Right ventricle myocardium superior (tissue), 1 donor: ENCODE measurements at regions not wholly inside any gene's neighbourhood (a gene's known extent, or its start where the extent isn't known, plus 50 kb on each side); places are given as distances from the start of the nearest gene placed in this dataset.
A peak's percentile ranks its signal among the peaks of the same experiment; 100 is the strongest.

Experiments
- ATAC-seq: fragments of 200-7000 bp; cut with Tn5 transposase; one replicate; pipeline ENCODE4 v1.9.1; 2020; ENCODE audit warnings: mild to moderate bottlenecking; ENCODE audit not compliant: poor library complexity
- DNase-seq: peaks from one replicate; pipeline ENCODE4 v3.0.0-alpha.2; 2020
- intact Hi-C: fragments of 100-400 bp; cut with DNase I; formaldehyde crosslinking; loops from one replicate; pipeline ENCODE4 v1.11.2; 2022
- donor health status: DM: no; HTN: yes; CAD: no; lungs with severe emphysema.

DNA sequence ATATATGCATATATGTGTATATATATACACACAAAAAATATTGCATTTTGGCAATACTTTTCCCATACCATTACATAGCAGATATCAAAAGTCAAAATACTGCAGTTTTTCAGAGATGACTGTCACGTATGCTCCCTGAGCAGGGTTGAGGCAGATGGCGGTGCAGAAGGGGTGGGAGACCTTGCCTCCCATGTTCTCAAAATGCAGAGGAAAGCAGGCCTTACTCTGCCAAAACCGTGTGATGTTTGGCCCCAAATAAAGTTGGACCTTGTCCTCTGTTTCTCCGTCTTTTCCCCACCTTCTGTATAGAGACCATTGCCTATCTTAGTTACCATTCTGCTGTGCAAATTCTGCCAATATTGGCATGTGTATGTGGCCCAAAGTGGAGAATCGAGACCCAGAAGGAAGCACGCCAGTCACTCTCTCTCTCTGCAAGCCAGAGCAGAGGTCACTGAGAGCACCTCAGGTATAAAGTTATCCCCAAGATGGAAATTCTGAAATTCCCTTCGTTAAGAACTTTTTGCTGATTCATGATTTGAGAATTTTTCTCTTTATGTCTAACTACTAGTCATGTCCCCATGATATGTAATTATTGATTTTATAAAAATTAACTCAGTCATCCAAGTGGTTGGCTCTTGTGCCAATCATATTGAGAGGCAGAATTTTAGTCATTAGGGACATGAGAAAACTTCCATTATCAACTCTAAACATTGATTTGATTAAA, 898.8 kb downstream of the EPHA4 start:
- ATAC-seq: no peak
- intact Hi-C loops: no loop called here
- DNase-seq: no peak

DNA sequence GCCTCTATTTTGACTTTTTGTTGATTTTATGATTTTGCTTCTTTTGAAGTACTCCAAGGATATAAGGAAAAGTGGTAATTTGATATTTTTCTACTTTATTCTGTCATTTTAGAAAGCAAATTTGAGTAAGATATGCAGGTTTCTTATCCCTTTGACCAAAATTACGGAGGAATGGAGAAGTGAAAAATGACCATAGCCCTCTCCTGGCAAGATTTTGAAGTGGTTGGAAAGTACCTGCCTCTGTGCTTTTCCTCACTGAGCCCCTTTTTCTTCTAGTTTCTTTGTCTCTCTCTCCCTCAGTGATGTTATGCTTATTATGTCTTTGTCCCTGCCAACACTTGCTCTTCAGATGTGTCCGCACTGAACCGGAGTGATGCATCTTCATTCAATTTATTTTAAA, 898.1 kb downstream of the EPHA4 start:
- no peak for DNase-seq
- intact Hi-C loops: no loop called here
- ATAC-seq: no peak

DNA sequence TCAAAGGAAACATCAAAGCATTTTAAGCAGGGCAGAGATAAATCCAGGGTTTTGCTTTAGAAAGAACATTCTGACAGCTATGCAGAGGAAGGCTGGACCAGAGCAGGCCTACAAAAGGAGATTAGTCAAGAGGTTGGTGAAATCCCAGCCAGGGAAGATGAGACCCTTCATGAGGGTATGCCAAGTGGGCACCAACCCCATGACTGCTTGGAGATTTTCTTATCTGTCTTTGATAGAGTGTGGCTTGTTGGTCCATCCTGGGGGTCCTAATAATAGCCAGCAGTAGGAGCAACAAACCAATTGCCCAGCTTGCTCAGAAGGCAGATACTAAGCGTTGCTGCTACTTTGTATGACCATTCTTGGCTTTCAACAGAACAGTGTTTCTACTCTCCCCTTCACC, 895.4 kb downstream of the EPHA4 start:
- intact Hi-C loops: no loop called here
- ATAC-seq: no peak

DNA sequence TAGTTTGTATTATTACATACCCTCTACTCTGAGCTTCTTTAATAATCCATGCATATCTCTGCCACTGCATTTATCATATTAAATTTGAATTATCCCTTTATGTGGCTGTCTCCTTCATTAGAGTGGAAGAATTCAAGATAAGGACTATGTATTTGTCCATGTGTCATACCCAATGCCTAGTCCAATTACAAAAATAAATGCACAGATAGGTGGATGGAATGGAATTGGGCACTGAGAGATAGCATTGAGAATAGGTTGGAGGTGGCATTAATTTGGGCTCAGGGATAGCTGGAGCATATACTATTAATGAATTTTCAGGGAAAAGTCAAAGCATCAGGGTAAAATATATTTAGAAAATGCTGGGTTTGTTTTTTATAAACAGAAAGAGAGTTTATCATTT, 893.2 kb downstream of the EPHA4 start:
- ATAC-seq (no peak), DNase-seq (no peak)
- intact Hi-C loops: no loop called here

More for the DNA sequence above, 895.4 kb downstream of the EPHA4 start:
- DNase-seq: no peak

DNA sequence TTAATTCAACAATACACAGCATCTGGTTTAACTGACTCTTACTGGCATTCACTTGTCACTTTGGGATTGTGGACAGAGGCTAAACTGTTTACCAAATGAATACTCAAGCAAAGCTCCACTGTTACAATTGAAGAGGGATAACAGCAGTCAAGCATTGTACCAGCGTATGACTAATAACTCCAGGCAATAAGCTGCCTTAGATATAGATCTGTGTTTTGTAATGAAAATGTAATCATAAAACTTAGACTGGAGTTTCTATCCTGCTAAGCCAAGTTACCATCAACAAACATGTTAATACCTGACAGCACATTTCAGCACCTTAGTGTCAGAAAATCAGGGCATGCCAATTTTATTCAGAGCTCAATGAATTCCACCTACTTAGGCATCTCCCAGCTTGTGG, 889.5 kb downstream of the EPHA4 start:
- intact Hi-C loops: no loop called here
- DNase-seq: no peak
- ATAC-seq: no peak

DNA sequence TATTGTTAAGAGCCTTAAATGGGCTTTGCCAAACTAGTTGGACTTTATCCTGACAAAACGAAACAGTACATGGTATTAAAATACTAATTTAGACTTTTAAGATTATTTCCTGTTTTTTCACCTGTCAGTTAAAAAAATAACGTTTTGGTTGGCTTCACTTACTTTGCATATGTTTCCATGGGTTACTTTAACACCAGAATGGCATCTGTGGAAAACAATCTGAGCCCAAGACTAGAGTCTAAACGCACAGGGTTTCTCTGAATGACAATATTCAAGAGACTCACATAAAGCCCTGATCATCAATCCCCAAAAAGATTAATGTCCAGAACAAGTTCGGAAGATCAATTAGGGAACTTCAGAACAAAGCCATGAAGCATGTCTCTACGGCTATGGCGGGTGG, 888.0 kb downstream of the EPHA4 start:
- ATAC-seq: no peak
- intact Hi-C loops: no loop called here

DNA sequence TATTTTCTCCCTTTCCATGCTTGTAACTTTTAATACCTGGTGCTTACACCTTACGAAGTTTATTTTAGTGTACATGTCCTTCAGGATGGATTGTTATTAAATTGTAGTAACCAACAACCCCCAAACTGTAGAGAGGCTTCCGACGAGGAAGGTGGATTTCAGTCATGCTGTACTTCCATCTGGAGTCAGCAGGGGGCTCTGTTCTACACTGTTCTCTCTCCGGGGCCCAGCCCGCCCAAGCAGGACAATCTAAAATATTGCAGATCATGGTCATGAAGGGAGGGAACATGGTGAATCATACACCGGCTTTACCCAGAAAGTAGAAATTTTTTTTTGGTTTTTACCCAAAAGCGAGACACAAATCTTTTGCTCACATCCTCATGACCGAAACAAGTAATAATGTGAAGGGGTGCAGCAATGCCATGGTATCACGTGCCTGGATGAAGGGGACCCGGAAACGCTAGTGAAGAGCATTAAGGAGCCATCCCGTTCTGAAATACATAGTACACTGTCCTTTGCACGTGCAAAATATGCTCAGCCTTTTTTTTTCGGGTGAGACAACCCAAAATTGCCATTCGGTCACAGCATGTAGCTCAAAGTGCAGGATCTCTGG, 884.8 kb downstream of the EPHA4 start:
- ATAC-seq: peak; percentile 84
- intact Hi-C loops: loop anchor here (2.0 to 5.0 kb wide), 2 partner anchors 413 to 885 kb away; partner anchors contain the start of gene EPHA4

More for the DNA sequence above, 888.0 kb downstream of the EPHA4 start:
- DNase-seq: no peak

DNA sequence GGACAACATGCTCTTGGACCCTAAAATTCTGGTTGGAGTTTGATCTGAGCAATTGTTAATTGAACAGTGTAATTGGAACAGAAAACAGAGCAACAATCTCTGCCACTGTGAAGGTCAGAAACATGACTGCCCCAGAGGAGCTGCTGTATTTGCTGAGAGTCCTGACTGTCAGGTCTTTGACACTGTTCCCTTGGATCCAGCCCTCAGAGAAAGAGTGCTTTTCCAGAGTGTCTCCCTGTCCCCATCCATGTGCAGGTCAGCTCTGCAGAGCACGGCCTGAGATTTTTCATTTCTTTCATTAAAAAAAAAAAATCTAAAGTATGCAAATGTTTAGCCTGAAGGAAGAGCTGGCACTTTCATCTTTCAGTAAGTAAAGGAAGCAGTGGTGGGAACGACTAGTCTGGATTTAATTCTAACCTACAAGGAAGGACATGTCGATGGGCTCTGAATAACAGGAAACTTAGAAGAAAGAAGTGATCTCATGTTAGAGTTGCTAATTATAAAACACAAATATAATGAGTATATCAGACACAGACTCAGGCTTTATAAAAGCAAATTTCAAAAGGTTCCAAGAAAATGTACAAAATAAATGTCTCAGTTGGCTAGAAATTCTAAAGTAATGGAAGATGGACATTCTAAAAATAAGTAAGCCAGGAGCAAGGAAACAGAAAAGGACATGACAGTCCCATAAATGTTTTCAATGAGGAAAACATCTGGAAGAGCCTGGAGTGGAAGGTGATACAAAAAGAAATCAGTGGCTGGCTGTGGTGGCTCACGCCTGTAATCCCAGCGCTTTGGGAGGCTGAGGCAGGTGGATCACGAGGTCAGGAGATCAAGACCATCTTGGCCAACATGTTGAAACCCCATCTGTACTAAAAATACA, 876.5 kb downstream of the EPHA4 start:
- DNase-seq (no peak), ATAC-seq (no peak)
- intact Hi-C loops: no loop called here

More for the DNA sequence above, 884.8 kb downstream of the EPHA4 start:
- DNase-seq: peak; percentile 65

DNA sequence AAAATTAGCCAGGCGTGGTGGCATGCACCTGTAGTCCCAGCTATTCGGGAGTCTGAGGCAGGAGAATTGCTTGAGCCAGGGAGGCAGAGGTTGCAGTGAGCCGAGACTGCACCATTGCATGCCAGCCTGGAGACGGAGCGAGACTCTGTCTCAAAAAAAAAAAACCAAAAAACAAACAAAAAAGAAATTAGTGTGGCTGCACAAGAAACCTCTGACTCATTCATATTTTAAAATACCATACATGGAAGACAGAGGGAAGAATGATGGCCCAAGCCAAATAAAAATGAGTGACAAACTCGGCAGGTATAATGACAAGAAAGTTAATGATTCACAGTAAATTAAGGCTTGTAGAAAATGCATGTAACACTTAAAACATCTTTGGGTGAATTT, 875.8 kb downstream of the EPHA4 start:
- no peak for ATAC-seq

DNA sequence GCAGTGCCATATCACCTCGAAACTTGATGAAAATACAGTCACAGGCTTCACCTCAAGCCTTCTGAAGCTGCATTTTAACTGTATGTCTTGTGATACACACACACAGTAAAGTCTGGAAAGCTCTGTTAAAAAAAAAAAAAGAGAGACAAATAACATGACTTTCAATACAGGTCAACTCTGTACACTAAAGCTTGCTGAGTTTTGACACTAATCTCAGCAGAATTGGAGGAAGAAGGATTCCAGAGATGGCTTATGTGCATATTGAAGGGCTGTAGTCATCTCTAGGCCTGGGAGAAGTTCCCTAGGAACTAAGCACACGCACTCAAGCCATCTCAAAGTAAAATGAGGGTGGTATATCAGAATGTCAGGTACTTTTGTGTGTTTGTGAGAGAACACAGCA, 875.1 kb downstream of the EPHA4 start:
- intact Hi-C loops: no loop called here
- DNase-seq (no peak), ATAC-seq (no peak)

More for the DNA sequence above, 875.8 kb downstream of the EPHA4 start:
- DNase-seq: no peak
- intact Hi-C loops: no loop called here

DNA sequence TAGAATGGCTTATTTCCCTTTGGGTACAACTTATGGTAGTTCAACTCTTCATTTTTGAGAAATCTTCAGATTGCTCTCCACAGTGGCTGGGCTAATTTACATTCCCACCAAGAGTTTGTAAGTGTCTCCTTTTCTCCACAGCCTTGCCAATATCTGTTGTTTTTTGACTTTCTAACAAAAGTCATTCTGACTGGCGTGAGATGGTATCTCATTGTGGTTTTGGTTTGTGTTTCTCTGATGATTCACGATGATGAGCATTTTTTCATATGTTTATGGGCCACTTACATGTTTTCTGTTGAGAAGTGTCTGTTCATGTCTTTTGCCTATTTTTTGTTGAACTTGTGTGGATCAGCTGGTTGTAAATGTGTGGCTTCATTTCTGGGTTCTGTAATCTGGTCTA, 871.0 kb downstream of the EPHA4 start:
- intact Hi-C loops: no loop called here
- DNase-seq (no peak), ATAC-seq (no peak)

DNA sequence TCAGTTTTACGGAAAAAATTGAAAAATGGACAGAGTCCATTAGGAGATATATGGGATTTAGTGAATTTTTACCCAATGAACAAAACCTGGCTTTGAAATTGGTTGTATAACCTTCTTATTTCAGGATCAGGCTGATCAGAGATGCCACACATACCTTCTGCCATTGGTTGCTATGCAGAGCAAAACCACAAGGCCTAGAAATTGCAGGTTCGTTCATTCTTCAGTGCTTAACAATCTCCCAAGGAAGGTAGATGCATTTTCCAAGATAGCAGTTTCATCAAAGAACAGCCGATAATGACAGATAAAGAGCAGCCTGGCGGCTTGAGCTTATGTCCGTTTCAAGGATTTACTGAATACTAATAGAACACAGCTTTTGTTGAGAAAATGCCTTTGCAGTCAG, 868.8 kb downstream of the EPHA4 start:
- intact Hi-C loops: no loop called here
- no peak for DNase-seq
- ATAC-seq: no peak

DNA sequence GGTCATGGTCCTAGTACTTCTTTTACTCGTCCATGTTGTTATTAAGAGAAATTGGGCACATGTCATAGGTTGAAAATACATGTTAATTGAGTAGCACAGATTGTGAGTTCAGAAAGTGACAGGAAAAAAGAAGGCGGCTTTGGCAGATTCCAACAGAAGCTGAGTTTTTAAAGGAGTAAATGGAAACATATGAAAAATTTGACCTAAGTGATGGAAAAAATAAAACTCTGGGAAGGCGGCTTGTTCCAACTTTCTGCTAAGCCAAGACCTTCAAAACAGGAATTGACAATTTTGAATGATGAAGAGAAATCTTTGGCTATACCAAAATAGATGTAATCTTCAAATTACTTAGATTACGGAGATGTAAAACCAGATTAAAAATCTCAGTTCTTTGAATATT, 868.0 kb downstream of the EPHA4 start:
- intact Hi-C loops: no loop called here
- ATAC-seq (no peak), DNase-seq (no peak)

DNA sequence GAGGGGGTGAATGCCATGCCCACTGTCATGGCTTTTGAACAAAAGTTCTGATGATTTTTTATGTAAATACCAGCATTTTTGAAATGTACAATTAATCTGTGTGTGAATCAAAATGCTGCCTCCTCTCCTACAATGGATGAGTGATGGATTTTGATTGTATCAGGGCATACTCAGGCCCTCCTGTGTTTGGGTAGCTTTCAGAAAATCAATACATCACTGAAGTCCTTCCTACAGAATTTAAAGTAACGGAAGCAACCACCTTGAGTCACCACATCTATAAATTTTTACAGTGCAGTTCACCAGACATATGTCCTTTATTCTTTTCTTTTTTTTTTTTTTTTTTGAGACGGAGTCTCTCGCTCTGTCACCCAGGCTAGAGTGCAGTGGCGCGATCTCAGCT, 867.3 kb downstream of the EPHA4 start:
- intact Hi-C loops: no loop called here
- DNase-seq (no peak), ATAC-seq (no peak)

DNA sequence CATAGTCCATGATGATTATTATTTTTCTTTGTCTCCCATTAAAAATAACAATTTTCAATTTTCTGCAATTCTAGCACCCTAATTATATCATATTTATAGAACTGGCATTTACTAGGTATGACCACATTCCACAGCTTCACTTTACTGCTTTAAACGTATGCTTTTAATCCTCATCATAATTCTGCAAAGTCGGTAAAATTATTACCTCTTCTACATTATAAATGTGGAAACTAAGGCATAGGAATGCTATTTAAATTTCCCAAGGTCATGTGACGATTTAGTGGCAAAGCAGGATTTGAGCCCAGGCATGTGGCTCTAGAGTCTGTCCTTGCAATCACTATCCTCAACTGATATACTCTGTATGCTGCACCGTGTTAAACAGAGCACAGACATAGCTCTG, 866.4 kb downstream of the EPHA4 start:
- intact Hi-C loops: no loop called here
- ATAC-seq: no peak
- DNase-seq: no peak

DNA sequence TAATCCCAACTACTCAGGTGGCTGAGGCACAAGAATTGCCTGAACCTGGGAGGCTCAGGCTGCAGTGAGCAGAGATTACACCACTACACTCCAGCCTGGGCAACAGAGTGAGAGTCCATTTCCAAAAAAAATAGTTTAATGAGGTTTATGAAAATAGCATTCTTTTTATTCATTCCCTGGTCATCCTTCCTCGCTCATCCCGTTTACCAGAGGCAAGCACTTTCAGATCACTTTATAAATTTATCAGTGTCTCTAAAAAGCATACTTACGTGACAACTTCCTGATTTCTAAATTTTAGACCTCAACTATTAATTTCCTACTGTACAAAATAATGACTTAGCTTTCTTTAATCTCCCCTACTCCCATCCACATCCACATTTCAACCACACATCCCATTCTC, 864.8 kb downstream of the EPHA4 start:
- DNase-seq (no peak), ATAC-seq (no peak)
- intact Hi-C loops: no loop called here

DNA sequence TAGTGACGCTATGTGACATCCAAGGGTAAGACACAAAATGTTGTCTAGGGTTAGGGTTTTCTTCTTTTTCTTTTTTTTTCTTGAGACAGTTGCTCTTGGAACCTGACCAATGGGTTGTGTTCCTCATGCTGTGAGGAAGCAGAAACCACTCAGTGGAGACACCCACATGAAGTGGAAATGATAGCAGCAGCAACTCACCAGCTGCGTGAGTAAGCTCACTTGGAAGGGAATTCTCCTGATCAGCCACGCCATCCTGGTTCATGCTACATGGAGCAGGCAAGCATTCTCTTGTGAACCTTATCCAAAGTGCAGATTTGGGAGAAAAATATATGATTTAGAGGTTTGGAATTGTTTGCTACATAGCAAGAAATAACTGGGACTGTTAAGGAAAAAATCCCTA, 863.7 kb downstream of the EPHA4 start:
- DNase-seq (no peak), ATAC-seq (no peak)
- intact Hi-C loops: no loop called here

DNA sequence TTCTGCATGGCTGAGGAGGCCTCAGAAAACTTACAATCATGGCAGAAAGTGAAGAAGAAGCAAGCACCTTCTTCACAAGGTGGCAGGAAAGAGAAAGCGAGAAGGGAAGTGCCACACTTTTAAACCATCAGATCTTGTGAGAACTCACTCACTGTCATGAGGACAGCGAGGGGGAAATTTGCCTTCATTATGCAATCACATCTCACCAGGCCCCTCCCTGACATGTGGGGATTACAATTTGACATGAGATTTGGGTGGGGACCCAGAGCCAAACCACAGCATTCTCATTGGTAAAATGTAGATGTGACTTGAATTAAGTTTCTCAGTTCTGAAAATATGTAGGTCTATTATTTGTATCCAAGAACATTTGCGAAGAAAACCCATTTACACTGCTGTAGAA, 854.8 kb downstream of the EPHA4 start:
- intact Hi-C loops: no loop called here
- no peak for DNase-seq
- no peak for ATAC-seq

DNA sequence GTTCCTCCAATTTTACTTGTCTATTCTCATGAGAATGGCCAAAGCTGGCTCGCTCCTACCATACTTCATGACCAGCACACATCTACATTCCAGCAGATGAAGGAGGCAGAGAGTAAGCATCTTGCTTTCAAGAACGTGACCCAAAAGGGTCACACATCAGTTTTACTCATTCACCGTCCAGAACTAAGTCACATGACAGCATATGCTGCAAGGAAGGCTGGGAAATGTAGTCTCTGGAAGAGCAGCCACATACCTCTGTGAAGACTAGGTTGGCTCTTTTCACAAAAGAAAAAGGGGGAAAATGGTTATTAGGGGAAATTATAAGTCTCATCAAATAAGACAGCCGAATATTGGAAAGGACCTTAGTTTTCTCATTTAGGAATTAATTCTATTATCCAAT, 835.3 kb downstream of the EPHA4 start:
- intact Hi-C loops: no loop called here
- DNase-seq: no peak
- ATAC-seq: no peak

DNA sequence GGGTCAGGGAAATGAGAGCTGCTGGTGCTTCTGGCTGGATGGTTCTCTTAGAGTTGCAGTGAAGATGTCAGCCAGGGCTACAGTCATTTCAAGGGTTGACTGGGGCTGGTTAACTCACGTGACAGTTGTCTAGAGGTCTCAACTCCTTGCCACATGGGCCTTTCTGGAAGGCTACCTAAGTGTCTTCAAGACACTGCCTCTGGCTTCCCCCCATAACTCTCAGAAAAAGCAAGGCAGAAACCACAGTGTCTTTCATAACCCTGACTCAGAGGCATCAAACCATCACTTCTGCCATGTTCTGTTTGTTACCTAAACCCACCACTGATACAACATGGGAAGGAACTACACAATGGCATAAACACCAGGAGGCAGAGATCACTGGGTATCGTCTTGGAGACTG, 828.9 kb downstream of the EPHA4 start:
- no peak for ATAC-seq
- intact Hi-C loops: no loop called here
- DNase-seq: no peak
